Activated naive CD4-positive, alpha-beta T cell treated with anti-CD3 and anti-CD28 coated beads, Interleukin-2, amount 50 U/mL, for 72 hours (primary cell): ENCODE measurements at regions not wholly inside any gene's neighbourhood (a gene's known extent, or its start where the extent isn't known, plus 50 kb on each side); places are given as distances from the start of the nearest gene placed in this dataset.

Source experiments
- ATAC-seq, 2 donors: fragments of 150-1000 bp; cut with Tn5 transposase; 2 replicates each; pipeline ENCODE4 v1.10.0; 2021; ENCODE audit warnings: mild to moderate bottlenecking in 2 of 2, moderate library complexity in 2 of 2
- DNase-seq, 2 donors: peaks; one replicate each; pipeline ENCODE4 v3.0.0; 2021 to 2022; ENCODE audit warnings: low spot score in 2 of 2
- H3K27ac Mint-ChIP-seq, 2 donors: one replicate each; pipeline ENCODE4 v1.8.0; 2022; ENCODE audit warnings: mild to moderate bottlenecking in 2 of 2, mixed read lengths in 2 of 2
- H3K36me3 Mint-ChIP-seq, 2 donors: one replicate each; pipeline ENCODE4 v1.8.0; 2022; ENCODE audit warnings: mixed read lengths in 2 of 2
- H3K9me3 Mint-ChIP-seq, 2 donors: one replicate each; pipeline ENCODE4 v1.8.0; 2022; ENCODE audit warnings: mixed read lengths in 2 of 2

DNA sequence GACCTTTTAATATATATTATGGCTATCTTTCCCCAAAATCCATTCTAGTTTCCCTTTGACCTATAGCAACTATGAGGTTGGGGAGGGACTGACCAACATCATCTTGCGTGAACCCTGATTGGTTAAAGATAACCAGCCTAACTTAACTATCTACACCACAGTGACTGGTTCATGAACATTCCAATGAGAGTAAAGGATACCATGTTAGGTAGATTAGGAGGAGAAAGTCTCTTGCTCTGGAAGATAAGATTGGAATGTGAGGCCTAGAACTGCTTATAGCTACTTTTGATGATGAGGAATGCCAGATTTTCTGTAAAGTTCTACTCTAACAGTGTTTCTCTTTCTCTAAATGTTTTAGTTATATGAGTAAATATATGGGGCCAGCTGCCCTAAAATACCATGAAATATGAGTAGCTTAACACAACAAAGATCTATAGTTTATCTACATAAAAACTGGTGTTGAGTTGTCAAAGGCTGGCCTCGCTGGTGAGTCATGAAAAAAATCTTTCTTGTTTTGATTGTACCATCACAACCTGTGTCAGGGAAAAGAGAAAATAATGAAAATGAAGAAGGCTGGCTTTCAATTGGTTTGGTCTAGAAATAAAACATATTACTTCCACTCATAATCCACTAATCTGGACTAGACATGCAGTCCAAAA lies 481.4 kb downstream of the NSUN3 start:
- DNase-seq (no peak), ATAC-seq (no peak)
- H3K27ac Mint-ChIP-seq = peak overlapping the region in 1 of 2 donors; percentile 15
- peaks cover 0 to 3% of the 10 kb centered on the region in 2 donors for H3K36me3 Mint-ChIP-seq
- peaks cover 9 to 11% of the 10 kb centered on the region in 2 donors for H3K9me3 Mint-ChIP-seq

DNA sequence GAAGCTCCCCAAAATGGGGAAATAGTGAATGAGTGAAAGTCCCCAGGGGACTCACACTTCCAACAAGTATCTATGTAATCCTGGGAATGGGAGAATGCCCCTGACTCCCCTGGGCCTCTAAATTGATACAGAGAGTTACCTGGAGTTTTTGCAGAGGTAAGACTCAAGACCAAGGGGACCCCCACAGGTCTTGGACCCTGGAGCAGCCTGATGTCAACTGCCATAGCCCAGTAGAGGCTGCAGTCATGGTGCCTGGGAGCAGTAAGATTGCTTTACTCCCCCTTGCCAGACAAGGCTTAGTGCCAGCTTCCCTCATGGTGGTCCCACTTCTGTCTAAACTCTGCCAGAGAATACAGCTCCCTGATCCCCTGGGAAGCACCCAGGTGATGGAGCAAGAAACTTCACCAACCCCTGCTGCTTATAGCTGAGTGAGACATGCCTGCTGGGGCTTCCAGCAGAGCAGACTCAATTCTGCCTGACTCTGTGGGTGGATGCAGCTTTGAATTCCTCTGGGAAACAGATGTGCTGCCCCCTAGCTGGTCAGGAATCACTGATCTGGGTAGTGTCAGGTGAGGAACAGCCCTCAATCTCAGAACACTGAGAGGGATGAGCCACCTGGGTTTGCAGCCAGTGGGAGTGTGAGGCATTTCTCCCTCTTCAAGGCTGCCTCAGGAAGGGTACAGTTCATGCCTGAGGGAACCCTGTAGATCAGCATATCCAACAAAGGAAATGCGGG lies 485.9 kb downstream of the NSUN3 start:
- DNase-seq (no peak), ATAC-seq (no peak)
- peaks cover 14 to 28% of the 10 kb centered on the region in 2 donors for H3K9me3 Mint-ChIP-seq
- H3K36me3 Mint-ChIP-seq = peaks cover 0 to 14% of the 10 kb centered on the region in 2 donors
- H3K27ac Mint-ChIP-seq = no peak overlapping the region

DNA sequence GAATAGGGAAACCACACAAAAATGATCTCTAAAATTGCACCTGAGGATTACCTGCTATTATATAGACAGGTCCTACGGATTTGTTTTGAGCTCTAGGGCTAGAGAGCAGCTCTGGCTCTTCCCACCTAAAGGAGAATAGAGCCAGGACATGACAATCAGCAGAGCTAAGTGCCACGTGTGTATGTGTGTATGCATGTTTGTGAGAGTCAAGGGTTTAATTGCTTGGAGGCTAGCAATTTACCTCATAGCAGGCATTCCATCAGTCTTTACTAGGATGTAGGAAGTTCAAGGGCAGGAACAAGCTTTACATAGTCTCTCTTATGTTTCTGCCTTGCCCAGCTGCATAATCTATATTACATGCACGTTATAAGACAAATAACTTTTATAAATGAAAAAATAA lies 498.2 kb downstream of the NSUN3 start:
- Mint-ChIP-seq H3K9me3 (peaks cover 0 to 14% of the 10 kb centered on the region in 2 donors), H3K36me3 (no peaks in the 10 kb centered on the region), H3K27ac (no peak overlapping the region)
- ATAC-seq = no peak
- no peak for DNase-seq

DNA sequence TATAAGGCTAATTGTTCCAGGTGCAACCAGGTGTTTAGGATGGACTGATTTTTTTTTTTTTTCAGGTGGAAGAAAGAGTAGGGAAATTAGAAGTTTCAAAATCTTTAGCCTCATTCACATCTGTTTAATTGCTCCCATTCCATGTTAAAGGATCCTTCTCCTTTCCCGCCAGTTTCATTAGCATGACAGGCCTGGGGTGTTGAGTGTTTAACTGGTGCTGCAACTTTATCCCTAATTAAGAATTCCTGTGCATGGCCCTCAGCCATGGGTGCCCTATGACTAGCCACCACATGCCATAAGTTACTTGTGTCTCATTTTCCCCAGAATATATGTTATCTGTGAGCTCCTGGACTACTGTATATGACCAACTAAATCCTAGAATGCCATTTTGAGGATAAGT lies 501.4 kb downstream of the NSUN3 start:
- Mint-ChIP-seq H3K9me3 (peaks cover 9 to 18% of the 10 kb centered on the region in 2 donors), H3K27ac (no peak overlapping the region), H3K36me3 (no peaks in the 10 kb centered on the region)
- no peak for ATAC-seq
- DNase-seq = no peak

DNA sequence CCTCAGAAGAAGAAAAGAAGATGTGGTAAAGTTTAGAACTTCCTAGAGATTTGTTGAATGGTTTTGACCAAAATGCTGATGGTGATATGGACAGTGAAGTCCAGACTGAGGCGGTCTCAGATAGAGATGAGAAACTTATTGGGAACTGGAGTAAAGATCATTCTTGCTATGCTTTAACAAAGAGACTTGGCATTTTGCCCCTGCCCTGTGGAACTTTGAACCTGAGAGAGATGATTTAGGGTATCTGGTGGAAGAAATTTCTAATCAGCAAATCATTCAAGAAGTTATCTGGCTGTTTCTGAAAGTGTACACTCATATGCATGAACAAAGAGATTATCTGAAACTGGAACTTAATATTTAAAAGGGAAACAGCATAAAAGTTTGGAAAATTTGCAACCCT lies 505.2 kb downstream of the NSUN3 start:
- no peaks in the 10 kb centered on the region for H3K36me3 Mint-ChIP-seq
- H3K9me3 Mint-ChIP-seq = peaks cover 16 to 18% of the 10 kb centered on the region in 2 donors
- DNase-seq (no peak), ATAC-seq (no peak)
- H3K27ac Mint-ChIP-seq = no peak overlapping the region

DNA sequence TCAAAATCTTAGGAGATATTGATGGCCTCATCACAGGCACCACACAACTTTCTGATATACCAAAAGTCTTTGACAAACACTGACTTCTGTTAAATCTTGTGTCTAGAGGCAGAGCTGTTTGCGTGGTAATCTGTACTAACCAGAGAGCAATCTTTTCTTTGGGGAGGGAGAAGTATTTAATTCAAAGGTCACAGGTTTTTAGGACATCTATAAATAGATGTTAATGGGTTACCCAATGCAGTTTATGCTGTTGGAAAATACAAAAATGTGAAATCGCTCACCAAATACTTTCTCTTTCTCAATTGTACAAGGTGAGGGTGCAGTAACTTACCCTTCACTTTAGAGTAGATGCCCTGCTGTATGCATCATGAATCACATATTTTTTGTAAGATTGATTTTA lies 510.5 kb downstream of the NSUN3 start:
- Mint-ChIP-seq H3K36me3 (no peaks in the 10 kb centered on the region), H3K27ac (no peak overlapping the region), H3K9me3 (peaks cover 8% of the 10 kb centered on the region in 2 donors)
- no peak for DNase-seq
- ATAC-seq = no peak

DNA sequence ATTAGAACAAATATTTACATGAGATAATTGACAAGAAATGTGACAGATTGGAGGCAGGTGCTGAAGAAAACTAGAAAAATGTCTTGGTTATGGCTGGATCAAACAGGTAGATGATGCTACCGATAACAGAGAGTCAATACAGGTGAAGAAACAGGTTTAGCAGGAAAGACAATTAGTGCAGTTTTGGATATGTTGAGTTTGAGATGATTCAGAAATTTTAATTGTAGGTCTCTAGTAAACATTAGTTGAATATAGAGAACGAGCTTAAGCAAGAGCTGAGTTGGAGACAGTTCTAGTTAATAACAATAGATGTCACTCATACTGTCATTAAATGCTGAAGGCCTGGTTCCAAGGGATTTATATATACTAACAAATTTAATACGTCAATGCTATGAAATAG lies 524.4 kb downstream of the NSUN3 start:
- Mint-ChIP-seq H3K36me3 (no peaks in the 10 kb centered on the region), H3K9me3 (peaks cover 13 to 30% of the 10 kb centered on the region in 2 donors), H3K27ac (no peak overlapping the region)
- DNase-seq (no peak), ATAC-seq (no peak)

DNA sequence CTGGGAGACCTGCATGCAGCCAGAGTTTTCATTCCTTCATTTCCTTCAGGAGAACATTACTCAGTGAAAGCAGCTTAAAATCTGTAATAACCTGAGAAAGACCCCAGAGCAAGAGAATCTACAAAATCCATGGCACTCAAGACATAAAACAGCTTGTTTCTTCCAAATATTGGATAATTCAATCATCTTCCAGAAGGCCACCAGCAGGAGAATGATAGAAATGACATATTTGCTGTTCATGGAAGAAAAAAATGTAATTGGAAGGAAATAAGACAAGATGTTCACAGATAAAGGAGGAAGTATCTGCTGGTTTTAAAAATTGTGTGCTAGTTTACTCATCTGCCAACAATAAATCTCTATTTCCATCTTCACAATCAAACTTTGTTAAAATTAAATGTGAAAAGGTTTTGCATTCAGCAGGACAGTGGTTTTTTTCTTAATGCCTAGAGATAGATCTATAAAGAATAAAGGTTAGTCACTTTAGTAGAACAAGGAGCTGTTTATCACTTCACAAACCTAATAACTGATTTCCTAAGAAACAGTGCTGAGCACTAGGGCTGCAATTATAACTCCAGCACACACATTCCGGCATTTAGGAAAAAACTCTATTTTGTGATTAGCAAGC lies 530.8 kb downstream of the NSUN3 start:
- Mint-ChIP-seq H3K36me3 (no peaks in the 10 kb centered on the region), H3K9me3 (peaks cover 8 to 14% of the 10 kb centered on the region in 2 donors), H3K27ac (no peak overlapping the region)
- ATAC-seq = no peak
- no peak for DNase-seq

DNA sequence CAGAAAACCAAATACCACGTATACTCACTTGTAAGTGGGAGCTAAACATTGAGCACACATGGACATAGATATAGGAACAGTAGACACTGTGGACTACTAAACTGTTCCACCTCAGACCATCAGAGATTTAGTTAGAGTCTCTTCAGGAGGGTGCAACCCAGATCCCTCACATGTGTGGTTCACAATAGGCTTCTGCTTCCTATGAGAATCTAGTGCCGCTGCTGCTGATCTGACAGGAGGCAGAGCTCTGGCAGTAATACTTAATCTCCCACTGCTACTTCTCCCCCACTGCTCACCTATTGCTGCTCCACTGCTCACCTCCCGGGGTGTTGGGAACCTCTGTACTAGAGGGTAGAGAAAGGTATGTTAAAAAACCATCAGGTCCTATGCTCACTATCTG lies 533.3 kb downstream of the NSUN3 start:
- ATAC-seq (no peak), DNase-seq (no peak)
- H3K27ac Mint-ChIP-seq = no peak overlapping the region
- H3K36me3 Mint-ChIP-seq = no peaks in the 10 kb centered on the region
- H3K9me3 Mint-ChIP-seq = peaks cover 13 to 23% of the 10 kb centered on the region in 2 donors

DNA sequence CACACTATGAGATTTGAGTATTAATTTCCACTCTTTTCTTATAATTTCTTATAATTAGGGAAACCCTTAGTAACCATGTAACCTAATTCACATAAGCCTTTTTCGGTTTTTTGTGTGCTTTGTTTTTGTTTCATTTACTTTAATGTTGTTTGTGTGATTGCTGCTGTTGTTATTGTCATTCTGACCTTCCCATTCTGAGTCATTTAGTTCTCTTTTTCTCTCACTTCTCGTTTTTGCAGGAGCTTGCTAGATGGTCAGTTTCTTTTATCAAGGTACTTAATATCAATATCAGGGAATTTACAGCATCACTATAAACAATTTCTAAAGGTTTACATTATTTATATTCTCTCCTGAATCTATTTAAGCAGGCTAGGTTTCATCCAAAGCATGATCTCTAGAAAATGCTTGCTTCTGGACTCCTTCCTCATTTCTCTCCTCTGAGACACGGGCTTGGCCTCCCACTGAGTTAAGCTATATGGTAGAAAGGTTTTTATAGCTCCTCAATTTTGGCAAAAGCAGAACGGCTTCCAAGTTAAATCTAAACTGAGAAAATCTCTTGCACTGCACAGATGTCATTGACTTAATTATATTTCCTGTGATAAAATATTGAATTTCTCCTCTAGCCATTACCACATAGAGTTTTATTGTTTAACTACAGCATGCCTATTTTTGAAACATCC lies 534.2 kb downstream of the NSUN3 start:
- Mint-ChIP-seq H3K36me3 (no peaks in the 10 kb centered on the region), H3K9me3 (peaks cover 13 to 28% of the 10 kb centered on the region in 2 donors), H3K27ac (no peak overlapping the region)
- no peak for DNase-seq
- no peak for ATAC-seq

DNA sequence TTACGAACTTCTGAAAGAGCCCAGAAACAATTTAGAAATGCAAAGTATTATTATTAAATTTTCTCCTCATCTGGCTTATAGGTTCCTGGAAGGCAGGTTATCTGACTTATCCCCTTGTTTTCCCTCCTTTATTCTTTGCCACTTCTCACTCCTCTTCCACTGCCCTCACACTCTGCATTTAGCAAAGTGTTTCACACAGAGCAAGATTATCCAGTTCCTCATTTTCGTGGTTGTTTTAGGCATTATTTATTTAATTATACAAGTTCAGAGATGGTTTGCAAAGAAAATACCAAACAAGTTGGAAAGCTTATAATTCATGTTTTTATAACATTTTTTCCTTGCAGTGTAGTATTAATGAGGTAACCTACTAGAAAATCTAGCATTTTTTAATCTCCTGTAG lies 544.9 kb downstream of the NSUN3 start:
- DNase-seq (no peak), ATAC-seq (no peak)
- Mint-ChIP-seq H3K36me3 (no peaks in the 10 kb centered on the region), H3K27ac (no peak overlapping the region), H3K9me3 (peaks cover 5% of the 10 kb centered on the region in 2 donors)

DNA sequence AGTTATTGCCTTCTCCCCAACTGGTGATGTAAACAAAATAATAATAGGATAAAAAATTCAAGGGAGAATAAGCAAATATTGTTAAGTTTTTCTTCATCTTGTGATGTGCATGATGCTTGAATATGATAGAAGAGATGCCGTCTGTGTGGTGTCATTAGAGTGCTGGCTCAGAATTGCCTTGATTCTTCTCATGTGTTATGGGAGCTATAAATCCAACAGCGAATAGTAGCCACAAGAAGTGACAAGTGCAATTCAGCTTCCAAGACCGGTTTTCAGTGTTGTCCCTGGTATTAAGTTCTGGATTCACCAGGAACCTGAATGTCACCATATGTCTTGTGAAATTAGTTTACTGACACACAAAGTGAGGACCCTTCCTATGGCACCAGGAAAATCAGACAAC lies 547.0 kb downstream of the NSUN3 start:
- Mint-ChIP-seq H3K9me3 (peaks cover 8 to 9% of the 10 kb centered on the region in 2 donors), H3K27ac (no peak overlapping the region), H3K36me3 (no peaks in the 10 kb centered on the region)
- no peak for DNase-seq
- ATAC-seq = no peak

DNA sequence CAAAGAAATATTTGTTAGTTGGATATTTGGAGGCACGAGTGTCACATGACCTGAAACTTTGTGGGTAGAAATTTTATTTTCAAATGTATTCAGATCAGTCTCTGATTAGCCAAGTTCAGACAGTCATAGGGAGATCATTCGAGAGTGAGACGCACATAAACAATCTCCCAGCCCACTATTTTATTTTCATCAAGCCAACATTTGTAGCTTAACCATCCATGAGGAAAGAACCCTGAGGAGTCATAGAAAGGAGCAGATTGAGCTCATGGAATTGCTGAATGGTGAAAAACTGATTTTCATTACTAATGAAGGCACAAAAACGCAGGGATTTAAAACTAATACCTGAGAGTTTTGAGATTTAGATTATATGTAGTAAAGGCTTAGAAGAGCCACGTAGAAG lies 548.7 kb downstream of the NSUN3 start:
- no peak overlapping the region for H3K27ac Mint-ChIP-seq
- no peak for ATAC-seq
- H3K36me3 Mint-ChIP-seq = no peaks in the 10 kb centered on the region
- DNase-seq = no peak
- H3K9me3 Mint-ChIP-seq = peaks cover 8 to 9% of the 10 kb centered on the region in 2 donors

DNA sequence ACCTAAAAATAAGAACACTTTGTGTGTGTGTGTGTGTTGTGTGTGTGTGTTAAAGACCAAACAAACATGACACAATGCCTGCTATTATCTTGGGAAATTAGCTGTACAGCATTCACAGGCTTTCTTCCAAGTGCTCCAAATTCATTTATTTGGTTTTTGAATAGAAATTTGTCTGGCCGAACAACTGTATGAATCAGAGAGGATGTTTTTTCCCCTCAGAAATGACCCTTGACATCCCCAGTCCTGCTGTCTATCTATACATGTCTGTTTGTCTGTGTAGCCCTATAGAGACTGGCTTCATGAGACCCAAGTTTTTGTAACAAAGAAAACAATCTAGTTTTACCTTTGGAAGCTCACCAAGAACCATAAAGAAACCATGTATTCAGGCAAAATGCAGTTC lies 549.8 kb downstream of the NSUN3 start:
- peaks cover 8 to 9% of the 10 kb centered on the region in 2 donors for H3K9me3 Mint-ChIP-seq
- DNase-seq (no peak), ATAC-seq (no peak)
- H3K36me3 Mint-ChIP-seq = no peaks in the 10 kb centered on the region
- H3K27ac Mint-ChIP-seq = no peak overlapping the region

DNA sequence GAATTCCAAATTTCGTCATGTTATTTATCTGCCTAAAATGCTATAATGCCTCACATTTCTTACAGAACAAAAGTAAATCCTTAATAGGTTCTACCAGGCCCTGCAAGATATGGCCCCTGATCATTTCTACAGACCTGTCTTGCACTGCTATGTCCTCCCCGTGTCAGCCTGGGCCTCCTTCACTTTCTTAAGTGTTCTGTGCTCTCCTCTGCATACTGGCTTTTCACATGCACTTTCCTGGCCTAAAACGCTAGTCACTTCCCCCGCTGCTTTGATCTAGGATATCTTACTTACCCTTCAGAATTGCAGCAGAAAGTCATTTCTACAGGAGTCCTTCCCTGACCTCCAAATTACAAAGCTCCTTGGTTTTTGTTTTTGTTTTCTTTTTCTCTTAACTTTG lies 551.3 kb downstream of the NSUN3 start:
- Mint-ChIP-seq H3K27ac (no peak overlapping the region), H3K9me3 (peaks cover 4 to 8% of the 10 kb centered on the region in 2 donors), H3K36me3 (no peaks in the 10 kb centered on the region)
- no peak for ATAC-seq
- no peak for DNase-seq

DNA sequence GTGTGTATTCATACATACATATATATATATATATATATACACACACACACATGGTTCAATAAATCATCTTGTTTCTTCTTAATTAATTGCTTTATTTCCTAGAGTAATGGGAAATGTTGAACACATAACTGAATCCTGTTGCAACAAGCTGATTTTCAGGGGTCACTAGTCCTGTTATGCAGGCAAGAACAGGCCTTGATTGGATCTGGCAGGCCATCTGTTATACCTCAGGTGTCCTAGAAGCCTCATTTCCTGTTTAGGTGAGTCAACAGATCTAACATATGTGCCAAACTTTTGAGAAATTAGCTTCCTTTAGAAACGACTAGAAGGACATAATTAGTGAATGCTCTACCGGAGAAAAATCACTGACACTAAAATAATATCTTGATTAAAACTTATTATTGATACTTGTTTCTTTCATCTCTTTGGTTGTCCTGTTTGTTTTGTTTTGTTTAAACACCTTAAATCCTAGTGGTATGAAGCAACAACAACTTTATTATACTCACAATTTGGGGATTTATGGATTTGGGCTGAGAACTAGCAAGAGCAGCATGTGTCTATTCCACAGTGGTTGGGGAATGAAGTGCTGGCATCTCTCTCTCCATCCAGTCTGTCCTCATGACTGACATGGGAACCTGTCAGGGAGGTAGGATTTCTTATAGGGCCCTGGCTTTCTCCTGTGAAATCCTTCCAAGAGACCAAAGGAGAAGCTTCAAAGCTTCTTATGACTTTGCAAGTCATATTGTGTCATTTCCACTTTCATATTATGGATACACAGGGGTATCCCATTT lies 552.6 kb downstream of the NSUN3 start:
- DNase-seq = no peak
- peaks cover 4 to 12% of the 10 kb centered on the region in 2 donors for H3K9me3 Mint-ChIP-seq
- ATAC-seq = no peak
- no peaks in the 10 kb centered on the region for H3K36me3 Mint-ChIP-seq
- H3K27ac Mint-ChIP-seq = no peak overlapping the region
